ENCODE measurements at regions not wholly inside any gene's neighbourhood (a gene's known extent, or its start where the extent isn't known, plus 50 kb on each side); places are given as distances from the start of the nearest gene placed in this dataset.
A peak's percentile ranks its signal among the peaks of the same experiment; 100 is the strongest.

DNA sequence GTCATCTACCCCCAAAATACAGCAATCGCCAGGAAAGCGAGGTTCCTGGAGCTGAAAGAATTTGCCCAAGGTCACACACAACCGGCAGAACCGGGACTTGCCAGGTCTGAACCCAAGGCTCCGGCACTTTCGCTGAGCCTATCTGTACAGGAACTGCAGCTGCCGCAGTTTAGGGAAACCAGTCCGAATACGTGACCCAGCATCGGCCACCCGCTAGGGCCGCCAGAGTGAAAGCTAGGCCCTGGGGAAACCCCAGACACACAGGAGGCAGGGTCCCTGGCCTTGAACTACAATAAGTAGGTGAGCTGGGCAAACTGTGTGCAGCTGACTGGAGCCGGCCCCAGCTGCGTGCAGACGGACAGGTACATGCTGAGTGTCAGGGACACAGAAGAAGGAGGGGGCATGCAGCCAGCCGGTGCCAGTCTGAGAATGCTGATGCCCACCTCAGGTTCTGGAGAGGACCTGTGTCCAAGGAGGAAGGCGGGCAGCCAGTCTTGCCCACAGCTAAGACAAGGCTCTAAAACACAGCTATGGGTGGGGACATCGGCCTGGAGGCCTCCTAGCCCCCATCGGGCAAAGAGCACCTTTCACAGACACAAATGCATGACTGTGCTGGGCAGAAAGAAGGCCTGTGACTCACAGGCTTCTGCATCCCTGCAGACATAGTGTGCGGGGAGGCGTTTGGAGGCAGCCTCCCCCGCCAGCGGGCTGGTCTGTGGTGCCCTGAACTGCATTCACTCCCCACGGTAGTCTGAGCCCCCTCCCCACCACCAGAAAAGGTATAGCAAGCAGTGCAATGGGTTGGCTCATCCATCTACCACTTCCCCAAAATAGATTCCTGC lies 107.4 kb upstream of the ID2 start:
- Mint-ChIP-seq H3K4me1 (ENCODE audit: low read depth) (peaks cover 42% of the 10 kb centered on the region), H3K27me3 (peaks cover 3% of the 10 kb centered on the region), H3K27ac (no peak overlapping the region), H3K36me3 (ENCODE audit: low read depth) (no peaks in the 10 kb centered on the region), H3K4me3 (peak overlapping the region; percentile 54), H3K9me3 (no peaks in the 10 kb centered on the region)
- no peak for DNase-seq

DNA sequence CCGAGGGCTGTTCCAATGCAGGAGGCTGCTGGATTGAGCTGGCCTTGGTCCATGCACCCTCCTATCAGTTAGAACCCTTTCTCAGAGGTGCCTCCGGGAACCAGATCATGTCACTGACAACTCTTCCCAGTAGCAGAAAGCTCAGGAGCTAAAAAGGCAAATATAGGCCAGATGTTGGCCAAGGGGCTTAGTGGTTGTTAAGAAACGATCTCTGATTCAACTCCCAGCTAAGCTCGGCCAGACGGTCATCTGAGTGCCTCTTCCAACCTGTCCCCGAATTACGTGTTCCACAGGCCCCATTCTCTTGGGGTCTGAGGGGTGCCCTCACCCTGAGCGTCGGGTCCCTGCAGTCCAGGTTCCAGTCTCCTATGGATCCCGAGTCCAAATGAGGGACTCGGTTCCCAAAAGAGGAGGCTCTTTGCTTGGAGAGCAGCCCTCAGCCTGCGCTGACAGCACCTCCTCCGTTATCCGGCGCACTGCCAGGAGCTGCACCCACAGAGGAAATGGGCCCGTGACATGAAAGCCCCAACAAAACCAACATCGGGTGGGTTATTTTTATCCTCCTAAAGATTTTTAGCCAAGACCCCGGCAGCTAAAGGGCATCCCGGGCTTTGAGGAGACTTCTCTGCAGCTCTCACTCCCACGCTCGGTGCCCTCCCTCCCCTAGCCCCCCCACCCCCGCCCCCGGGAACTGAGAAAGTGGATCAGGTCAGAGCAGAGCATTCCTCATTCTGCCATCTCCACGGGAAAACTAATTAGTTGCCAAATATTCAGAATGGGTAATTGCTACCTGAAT lies 106.6 kb upstream of the ID2 start:
- no peaks in the 10 kb centered on the region for H3K36me3 Mint-ChIP-seq (ENCODE audit: low read depth)
- H3K27me3 Mint-ChIP-seq, result peaks cover 3% of the 10 kb centered on the region
- H3K27ac Mint-ChIP-seq, result no peak overlapping the region
- DNase-seq, result peak; percentile 62
- H3K9me3 Mint-ChIP-seq, result no peaks in the 10 kb centered on the region
- peaks cover 49% of the 10 kb centered on the region for H3K4me1 Mint-ChIP-seq (ENCODE audit: low read depth)
- H3K4me3 Mint-ChIP-seq, result peak overlapping the region; percentile 54

DNA sequence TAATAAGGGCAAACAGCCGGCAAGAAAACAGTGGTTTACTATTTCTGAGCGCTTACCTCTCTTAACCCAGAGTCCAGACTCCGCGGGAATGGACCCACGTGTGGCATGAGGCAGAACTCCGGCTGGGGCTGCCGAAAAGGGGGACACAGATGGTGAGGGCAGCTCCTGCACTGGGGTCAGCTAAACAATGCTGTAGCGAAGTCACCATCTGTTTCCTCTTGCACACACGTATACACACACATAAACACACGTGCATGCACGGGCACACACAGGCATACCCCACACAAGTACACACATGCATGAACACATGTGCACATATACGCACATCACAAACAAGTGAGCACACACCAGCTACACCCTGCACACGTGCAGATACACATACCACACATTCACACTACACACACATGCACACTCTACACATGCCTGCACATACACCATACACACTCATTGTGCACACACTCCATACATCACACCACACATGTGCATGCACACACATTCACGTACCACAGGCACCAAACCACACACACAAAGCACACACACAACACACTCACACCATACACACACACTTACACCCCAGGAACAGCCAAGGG lies 105.9 kb upstream of the ID2 start:
- peaks cover 3% of the 10 kb centered on the region for H3K27me3 Mint-ChIP-seq
- H3K9me3 Mint-ChIP-seq, result no peaks in the 10 kb centered on the region
- peak overlapping the region; percentile 52 for H3K4me3 Mint-ChIP-seq
- no peaks in the 10 kb centered on the region for H3K36me3 Mint-ChIP-seq (ENCODE audit: low read depth)
- H3K27ac Mint-ChIP-seq, result peak overlapping the region; percentile 28
- no peak for DNase-seq
- H3K4me1 Mint-ChIP-seq (ENCODE audit: low read depth), result peaks cover 56% of the 10 kb centered on the region

DNA sequence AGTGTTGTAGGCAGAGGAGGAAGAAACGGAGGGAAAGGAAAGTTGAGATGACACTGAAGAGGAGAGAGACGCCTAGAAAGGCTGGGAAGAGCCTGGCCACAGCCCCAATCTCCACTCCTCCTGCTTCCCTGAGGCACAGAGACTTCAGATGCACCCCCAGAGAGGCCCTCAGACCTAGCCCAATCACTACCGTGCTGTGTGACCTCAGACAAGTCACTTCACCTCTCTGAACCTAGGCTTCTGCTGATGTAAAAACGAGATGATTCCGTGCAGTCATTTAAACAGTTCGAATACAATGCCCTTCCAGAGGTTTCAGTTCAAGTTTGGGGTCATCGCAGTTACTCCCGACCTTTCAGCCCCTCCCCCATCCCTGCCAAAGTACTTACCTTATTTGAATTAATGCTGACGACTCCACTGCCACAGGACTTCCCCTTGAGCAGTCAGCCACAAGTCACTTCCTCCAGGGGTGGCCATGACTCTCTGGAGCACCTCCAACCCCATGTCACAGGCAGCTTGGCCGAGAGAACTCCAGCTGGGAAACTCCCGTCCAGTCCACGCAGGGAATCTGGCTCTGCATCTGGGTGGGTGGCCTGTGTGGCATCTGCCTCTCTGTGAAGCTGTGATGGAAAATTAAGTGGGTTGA lies 105.2 kb upstream of the ID2 start:
- H3K36me3 Mint-ChIP-seq (ENCODE audit: low read depth), result no peaks in the 10 kb centered on the region
- H3K27ac Mint-ChIP-seq, result peak overlapping the region; percentile 28
- H3K4me3 Mint-ChIP-seq, result peak overlapping the region; percentile 52
- H3K4me1 Mint-ChIP-seq (ENCODE audit: low read depth), result peaks cover 59% of the 10 kb centered on the region
- H3K27me3 Mint-ChIP-seq, result peaks cover 3% of the 10 kb centered on the region
- H3K9me3 Mint-ChIP-seq, result no peaks in the 10 kb centered on the region
- peak; percentile 64 for DNase-seq

DNA sequence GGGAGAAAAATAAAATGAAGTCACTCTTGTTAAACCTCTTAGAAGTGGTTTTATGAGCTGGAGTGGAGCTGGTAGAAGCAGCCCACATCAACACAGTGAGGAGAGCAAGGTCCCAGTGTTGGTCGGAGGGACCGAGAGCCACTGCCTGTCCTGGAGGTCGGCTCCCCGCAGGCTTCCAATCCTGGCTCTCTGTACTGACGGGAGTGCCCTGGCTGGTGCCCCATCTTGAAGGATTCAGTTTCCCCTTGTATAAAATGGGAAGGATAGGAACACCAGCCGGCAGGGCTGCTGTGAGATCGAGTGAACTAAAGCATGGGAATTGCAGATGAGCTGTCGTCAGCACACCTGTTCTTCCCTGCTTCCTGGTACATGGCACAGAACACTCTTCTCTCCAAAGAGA lies 104.3 kb upstream of the ID2 start:
- DNase-seq, result no peak
- Mint-ChIP-seq H3K36me3 (ENCODE audit: low read depth) (no peaks in the 10 kb centered on the region), H3K9me3 (no peaks in the 10 kb centered on the region), H3K4me1 (ENCODE audit: low read depth) (peaks cover 59% of the 10 kb centered on the region), H3K27ac (no peak overlapping the region), H3K4me3 (no peak overlapping the region), H3K27me3 (peaks cover 3% of the 10 kb centered on the region)

DNA sequence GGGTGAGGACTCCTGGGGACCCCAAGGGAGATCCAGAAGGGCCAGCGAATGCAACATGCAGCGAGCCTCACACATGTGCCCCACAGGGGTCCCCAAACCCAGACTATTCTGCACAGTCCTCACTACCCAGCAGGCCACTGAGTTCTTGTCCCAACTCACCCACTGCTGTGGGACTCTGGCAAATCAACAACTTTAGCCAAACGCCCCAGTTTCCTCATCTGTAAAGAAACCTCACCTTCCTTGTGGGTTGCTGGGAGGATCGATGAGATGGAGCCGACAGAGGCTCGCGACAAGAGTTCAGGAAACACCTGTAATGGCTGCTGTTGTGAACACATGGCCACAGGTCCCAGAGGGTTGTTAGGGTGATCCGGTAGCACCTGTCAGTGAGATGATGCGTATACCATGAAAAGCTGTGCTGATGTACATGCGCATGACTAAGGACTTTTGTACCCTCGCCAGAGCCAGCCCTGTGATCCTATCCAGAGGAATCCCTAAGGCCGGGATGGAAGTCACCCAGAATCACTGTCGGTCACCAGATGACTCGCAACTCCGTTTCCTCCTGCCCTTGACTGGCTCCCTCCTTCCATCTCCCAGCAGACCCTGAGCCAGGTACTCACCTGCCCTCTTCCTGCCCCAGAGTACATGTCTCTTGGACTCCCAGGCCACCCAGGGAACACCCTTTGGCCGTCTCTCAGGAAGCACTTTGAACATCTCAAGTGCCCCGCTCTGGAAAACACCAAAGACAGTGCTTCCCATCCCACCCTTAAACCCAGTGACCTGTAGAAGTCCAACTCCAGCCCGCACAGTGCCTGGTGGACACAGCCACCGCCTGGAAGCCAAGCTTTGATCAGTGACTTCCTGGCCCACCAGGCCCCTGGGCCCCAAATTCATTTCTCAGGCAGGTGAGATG lies 103.3 kb upstream of the ID2 start:
- peaks cover 64% of the 10 kb centered on the region for H3K4me1 Mint-ChIP-seq (ENCODE audit: low read depth)
- H3K27ac Mint-ChIP-seq, result no peak overlapping the region
- DNase-seq, result no peak
- peaks cover 3% of the 10 kb centered on the region for H3K27me3 Mint-ChIP-seq
- no peaks in the 10 kb centered on the region for H3K36me3 Mint-ChIP-seq (ENCODE audit: low read depth)
- no peaks in the 10 kb centered on the region for H3K9me3 Mint-ChIP-seq
- no peak overlapping the region for H3K4me3 Mint-ChIP-seq

DNA sequence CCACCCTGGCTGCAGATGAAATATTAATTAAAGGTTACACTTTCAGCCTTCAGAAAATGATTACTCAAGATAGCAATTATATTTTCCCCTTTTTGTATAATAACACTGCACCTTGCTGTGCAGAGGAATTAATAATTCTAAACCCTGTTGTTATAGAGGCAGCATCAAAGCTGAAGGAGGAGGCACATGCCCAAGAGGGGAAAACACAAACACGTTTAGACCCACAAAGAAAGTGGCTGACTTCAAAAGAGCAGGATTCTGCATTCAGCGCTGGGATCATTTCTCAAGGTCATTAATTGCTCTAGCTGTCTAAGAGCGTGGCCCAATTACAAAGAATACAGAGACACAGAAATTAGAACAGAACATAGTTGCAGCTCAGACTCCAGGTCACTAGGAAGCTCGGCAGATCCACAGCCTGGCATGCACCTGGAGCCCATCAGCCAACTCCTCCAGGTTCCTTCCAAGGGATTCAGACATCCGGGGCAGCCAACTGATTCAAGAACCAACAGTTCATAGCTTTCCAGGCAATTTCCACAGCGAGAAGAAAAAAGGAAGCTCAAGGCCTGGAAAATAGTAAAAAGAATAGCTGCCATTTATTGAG lies 102.3 kb upstream of the ID2 start:
- no peak overlapping the region for H3K27ac Mint-ChIP-seq
- H3K4me1 Mint-ChIP-seq (ENCODE audit: low read depth), result peaks cover 63% of the 10 kb centered on the region
- H3K9me3 Mint-ChIP-seq, result no peaks in the 10 kb centered on the region
- H3K36me3 Mint-ChIP-seq (ENCODE audit: low read depth), result no peaks in the 10 kb centered on the region
- H3K4me3 Mint-ChIP-seq, result no peak overlapping the region
- peaks cover 3% of the 10 kb centered on the region for H3K27me3 Mint-ChIP-seq
- no peak for DNase-seq

DNA sequence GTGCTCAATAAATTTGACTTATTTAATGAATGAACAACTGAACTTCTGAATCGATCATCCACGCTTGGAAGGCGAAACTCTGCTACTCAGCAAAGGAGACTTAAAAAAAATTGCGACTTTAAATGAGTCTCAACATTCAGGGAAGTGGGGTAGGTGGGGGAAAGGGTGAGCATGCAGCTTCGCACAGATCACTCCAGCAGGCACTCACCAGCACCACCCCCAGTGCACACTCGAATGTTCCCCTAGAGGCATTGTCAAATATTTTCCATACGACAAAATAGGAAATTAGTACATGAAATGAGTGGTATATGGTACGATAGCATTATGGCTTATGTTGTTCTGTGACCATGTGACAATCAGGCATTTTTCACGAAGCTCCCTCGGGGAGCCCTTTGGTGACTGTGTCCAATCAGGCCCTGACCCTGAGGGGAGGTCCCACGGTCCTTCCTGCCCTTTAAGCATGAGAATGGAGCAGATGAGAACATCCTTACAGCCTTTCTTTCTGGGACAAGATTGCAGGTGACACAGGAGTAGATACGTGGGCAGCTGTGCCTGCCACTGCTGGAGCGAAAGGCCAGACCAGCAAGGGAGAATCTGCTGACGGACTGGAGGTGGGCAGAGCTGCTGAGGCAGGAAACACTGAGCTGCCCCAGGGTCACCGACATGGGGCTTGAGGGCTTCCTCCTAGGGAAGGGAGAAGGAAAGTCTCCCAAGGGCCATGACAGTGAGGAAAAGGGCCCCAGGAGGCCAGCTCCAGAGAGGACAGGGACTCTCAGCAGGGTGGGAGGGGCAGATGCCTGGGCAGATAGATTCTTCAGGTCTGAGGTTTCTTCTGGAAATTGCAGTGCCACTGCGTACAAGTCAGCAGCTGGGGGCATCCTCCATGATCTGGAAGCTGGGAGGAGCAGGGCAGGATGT lies 101.3 kb upstream of the ID2 start:
- Mint-ChIP-seq H3K4me1 (ENCODE audit: low read depth) (peaks cover 61% of the 10 kb centered on the region), H3K4me3 (no peak overlapping the region), H3K9me3 (no peaks in the 10 kb centered on the region), H3K36me3 (ENCODE audit: low read depth) (no peaks in the 10 kb centered on the region), H3K27me3 (peaks cover under 1% of the 10 kb centered on the region), H3K27ac (peak overlapping the region; percentile 79)
- peak; percentile 51 for DNase-seq

DNA sequence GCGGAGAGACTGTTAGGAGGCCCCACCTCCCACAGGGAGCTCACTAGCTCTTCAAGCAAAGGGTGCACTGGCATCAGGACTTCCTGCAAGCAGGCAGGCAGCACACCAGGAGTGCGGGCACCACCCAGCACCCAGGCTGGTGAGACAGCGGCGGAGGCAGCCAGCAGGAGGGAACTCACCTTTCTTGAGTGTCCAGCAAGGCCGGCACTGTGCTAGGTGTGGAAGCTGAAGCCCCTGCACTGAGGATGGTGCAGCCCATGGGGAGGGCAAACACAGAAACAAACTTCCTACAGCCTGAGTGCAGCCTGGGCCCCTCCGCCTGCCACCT lies 100.7 kb upstream of the ID2 start:
- Mint-ChIP-seq H3K27me3 (peaks cover 3% of the 10 kb centered on the region), H3K4me1 (ENCODE audit: low read depth) (peaks cover 61% of the 10 kb centered on the region), H3K9me3 (no peaks in the 10 kb centered on the region)

DNA sequence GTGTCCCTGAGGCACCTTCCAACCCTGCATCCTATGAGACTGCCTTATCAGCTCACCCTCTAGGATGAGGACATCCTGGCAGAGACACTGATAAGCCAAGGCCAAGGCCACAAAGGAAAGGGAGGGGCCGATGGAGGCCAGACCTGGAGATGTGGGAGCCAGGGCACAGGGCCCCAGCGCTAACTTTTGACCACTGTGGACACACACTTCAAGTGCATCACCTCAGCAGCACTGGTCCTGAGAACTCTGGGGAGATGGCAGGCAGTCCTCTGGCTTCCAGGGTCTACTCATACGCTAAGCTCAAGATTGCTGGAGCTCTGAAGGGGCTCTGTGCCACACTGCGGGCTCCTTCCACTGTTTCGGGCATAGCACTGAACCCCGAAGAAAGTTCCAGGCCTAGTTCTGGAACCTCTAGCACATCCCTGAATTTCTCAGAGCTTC lies 100.2 kb upstream of the ID2 start:
- DNase-seq, result no peak
- Mint-ChIP-seq H3K9me3 (no peaks in the 10 kb centered on the region), H3K27ac (no peak overlapping the region), H3K4me1 (ENCODE audit: low read depth) (peaks cover 61% of the 10 kb centered on the region), H3K27me3 (peaks cover 3% of the 10 kb centered on the region), H3K36me3 (ENCODE audit: low read depth) (no peaks in the 10 kb centered on the region), H3K4me3 (no peak overlapping the region)

More for the DNA sequence above, 100.7 kb upstream of the ID2 start:
- H3K27ac Mint-ChIP-seq, result peak overlapping the region; percentile 79
- no peaks in the 10 kb centered on the region for H3K36me3 Mint-ChIP-seq (ENCODE audit: low read depth)
- DNase-seq, result no peak
- no peak overlapping the region for H3K4me3 Mint-ChIP-seq

DNA sequence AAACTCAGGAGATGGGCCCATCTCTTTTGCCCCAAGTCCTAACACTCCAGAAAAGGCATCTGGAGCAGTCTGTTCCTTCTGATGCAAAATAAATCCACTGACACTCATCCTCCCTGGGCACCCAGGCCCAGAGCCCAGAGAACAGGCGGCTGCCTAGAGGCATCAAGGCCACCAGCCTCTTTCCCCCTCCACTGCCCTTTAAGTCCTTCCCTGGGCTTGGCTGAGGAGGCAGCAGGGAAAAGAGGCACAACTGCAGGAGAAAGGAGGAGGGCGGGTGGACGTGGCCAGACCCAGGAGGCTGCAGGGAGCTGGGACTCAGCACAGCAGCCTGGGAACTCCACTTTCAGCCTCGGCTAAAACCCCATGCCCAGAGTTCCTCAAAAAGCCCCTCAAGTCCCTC lies 99.7 kb upstream of the ID2 start:
- no peaks in the 10 kb centered on the region for H3K36me3 Mint-ChIP-seq (ENCODE audit: low read depth)
- H3K27me3 Mint-ChIP-seq, result peaks cover 3% of the 10 kb centered on the region
- DNase-seq, result no peak
- peaks cover 58% of the 10 kb centered on the region for H3K4me1 Mint-ChIP-seq (ENCODE audit: low read depth)
- no peak overlapping the region for H3K27ac Mint-ChIP-seq
- H3K9me3 Mint-ChIP-seq, result no peaks in the 10 kb centered on the region
- H3K4me3 Mint-ChIP-seq, result no peak overlapping the region

DNA sequence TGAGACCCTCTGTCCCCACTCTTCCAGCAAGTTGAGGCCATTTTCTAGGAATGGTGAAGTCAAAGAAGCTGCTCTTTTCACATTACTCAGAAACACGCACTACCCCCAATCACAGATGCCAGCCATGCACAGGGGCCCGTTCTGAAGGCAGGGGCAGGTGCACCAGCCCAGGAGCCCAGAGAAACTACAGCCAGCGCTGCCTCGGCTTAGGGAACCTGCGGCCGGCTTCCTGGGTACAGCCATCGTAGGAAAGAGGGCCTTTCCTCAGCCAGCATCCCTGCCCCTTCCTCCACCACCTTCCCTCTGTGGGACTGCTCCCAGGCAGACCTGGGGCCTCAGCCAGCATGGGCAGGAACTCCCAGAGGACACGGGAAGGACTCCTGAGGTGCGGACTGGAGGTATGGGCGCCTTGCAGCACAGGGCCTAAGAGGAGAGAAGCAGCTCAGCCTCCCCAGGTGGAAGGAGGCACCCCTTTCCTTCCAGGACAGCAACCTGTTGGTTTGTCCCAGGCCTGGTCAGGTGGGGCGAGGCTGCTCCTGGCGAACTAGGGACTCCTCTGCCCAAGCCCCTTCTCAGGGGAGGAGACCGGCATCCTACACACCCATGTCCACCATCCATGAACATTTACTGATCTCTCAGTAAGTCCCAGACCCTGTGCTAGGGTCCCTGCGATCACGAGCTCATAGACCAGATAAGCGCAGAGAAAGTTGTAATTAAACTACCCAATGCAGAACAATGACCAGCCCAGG lies 99.0 kb upstream of the ID2 start:
- no peak for DNase-seq
- Mint-ChIP-seq H3K4me3 (no peak overlapping the region), H3K36me3 (ENCODE audit: low read depth) (no peaks in the 10 kb centered on the region), H3K9me3 (no peaks in the 10 kb centered on the region), H3K27me3 (peaks cover 3% of the 10 kb centered on the region), H3K4me1 (ENCODE audit: low read depth) (peaks cover 57% of the 10 kb centered on the region), H3K27ac (no peak overlapping the region)

Data from activated T-cell treated with anti-CD3 and anti-CD28 coated beads, Interleukin-2, amount 50 U/mL, for 24 hours (primary cell).